Esophagus muscularis mucosa (tissue), 4 donors: ENCODE measurements at regions not wholly inside any gene's neighbourhood (a gene's known extent, or its start where the extent isn't known, plus 50 kb on each side); places are given as distances from the start of the nearest gene placed in this dataset.

Experiments used
- CTCF ChIP-seq, 3 experiments: fragments of 200-600 bp in 2 of 3; fragments of 450-650 bp in 1 of 3; sonication (generic) in 2 of 3; IDR thresholded peaks; one replicate each; pipeline ENCODE4 v1.5.1; 2017 to 2019; ENCODE audit warnings: antibody characterized with exemption in 3 of 3, mild to moderate bottlenecking in 2 of 3, moderate library complexity in 1 of 3
- EP300 ChIP-seq: sonication (generic); formaldehyde crosslinking; IDR thresholded peaks from one replicate; pipeline ENCODE4 v1.6.1; 2017; ENCODE audit warnings: antibody characterized with exemption
- POLR2A ChIP-seq: fragments of 450-650 bp; IDR thresholded peaks from one replicate; pipeline ENCODE4 v1.6.1; 2017; ENCODE audit warnings: antibody characterized with exemption, moderate library complexity, mild to moderate bottlenecking, low read depth

- no peak for TF ChIP-seq CTCF (IDR thresholded peaks at IDR 0.05)
- TF ChIP-seq EP300 = no peak
- no peak for TF ChIP-seq POLR2A
Measured at GRCh38 chr14:80428671-80429070, 217.4 kb upstream of the DIO2 start.
